Panc1 (cell line): ENCODE measurements at regions not wholly inside any gene's neighbourhood (a gene's known extent, or its start where the extent isn't known, plus 50 kb on each side); places are given as distances from the start of the nearest gene placed in this dataset.

Experiments used
- ATAC-seq: fragments of 200-7000 bp; cut with Tn5 transposase; 2 replicates; pipeline ENCODE4 v1.9.1; 2020; ENCODE audit warnings: mild to moderate bottlenecking, moderate library complexity
- BruUV-seq: library from RNA; stranded (reverse); fragments of 400-500 nt; replicated peaks from 2 replicates; lab custom pipeline; 2021; lab: Mats Ljungman, UMichigan
- CTCF ChIA-PET: fragments of 300-600 bp; sonication (Branson Sonifier 250); formaldehyde crosslinking; loops from one replicate; lab custom pipeline; 2022; ENCODE audit warnings: antibody characterized with exemption; lab: Charles Lee
- POLR2A ChIA-PET: fragments of 300-600 bp; sonication (Branson Sonifier 250); formaldehyde crosslinking; loops from one replicate; lab custom pipeline; 2022; ENCODE audit warnings: antibody characterized with exemption; lab: Charles Lee
- DNase-seq: peaks from one replicate; pipeline ENCODE4 v3.0.0-alpha.2; 2010; ENCODE audit warnings: low read depth, low spot score
- H3K27ac ChIP-seq: 2 replicates; pipeline ENCODE4 v1.5.1; 2011; ENCODE audit warnings: mild to moderate bottlenecking, low read length, inconsistent platforms
- H3K27me3 ChIP-seq: fragments of 200-500 bp; sonication (Bioruptor generic); 2 replicates; pipeline ENCODE4 v1.6.0; 2014; ENCODE audit warnings: low read length, inconsistent platforms; ENCODE audit not compliant: control insufficient read depth, insufficient read depth
- H3K36me3 ChIP-seq: fragments of 200-500 bp; sonication (Bioruptor generic); 2 replicates; pipeline ENCODE4 v1.5.1; 2014; ENCODE audit warnings: inconsistent platforms, mild to moderate bottlenecking, low read length, moderate library complexity; ENCODE audit not compliant: control insufficient read depth, insufficient read depth
- H3K4me1 ChIP-seq: 2 replicates; pipeline ENCODE4 v1.5.1; 2011; ENCODE audit warnings: inconsistent platforms, mild to moderate bottlenecking, low read length, moderate library complexity; ENCODE audit not compliant: control insufficient read depth, insufficient read depth
- H3K4me3 ChIP-seq, 2 experiments: 2 replicates each; pipeline ENCODE4 v1.5.1; 2011 to 2012; ENCODE audit warnings: low read depth in 2 of 2, low read length in 2 of 2, mild to moderate bottlenecking in 2 of 2, inconsistent platforms in 1 of 2, moderate library complexity in 1 of 2
- H3K9me3 ChIP-seq: fragments of 200-500 bp; sonication (Bioruptor generic); 2 replicates; pipeline ENCODE4 v1.5.1; 2014; ENCODE audit warnings: low read depth, mild to moderate bottlenecking, inconsistent platforms, low read length, moderate library complexity; ENCODE audit not compliant: control insufficient read depth, insufficient read depth
- CTCF ChIP-seq: fragments of 450-650 bp; IDR thresholded peaks from 2 replicates; pipeline ENCODE4 v1.5.1; 2017; ENCODE audit warnings: mild to moderate bottlenecking
- POLR2AphosphoS5 ChIP-seq: IDR thresholded peaks from 2 replicates; pipeline ENCODE4 v1.6.1; 2012; ENCODE audit warnings: mild to moderate bottlenecking, low read depth, low read length, moderate library complexity
- REST ChIP-seq, 2 experiments: IDR thresholded peaks; 2 replicates each; pipeline ENCODE4 v1.6.1; 2011 to 2012; ENCODE audit warnings: low read depth in 2 of 2, control low read depth in 1 of 2, low read length in 1 of 2, mild to moderate bottlenecking in 1 of 2, moderate library complexity in 1 of 2; ENCODE audit not compliant: insufficient read depth in 1 of 2
- SIN3A ChIP-seq: IDR thresholded peaks from 2 replicates; pipeline ENCODE4 v1.6.1; 2012; ENCODE audit warnings: low read depth, mild to moderate bottlenecking, low read length, moderate library complexity, borderline replicate concordance; ENCODE audit not compliant: insufficient read depth
- TCF7L2 ChIP-seq: IDR thresholded peaks from 2 replicates; pipeline ENCODE4 v1.6.1; 2011; ENCODE audit warnings: mild to moderate bottlenecking, low read depth, low read length, inconsistent platforms
- in situ Hi-C: cut with HindIII; loops from 2 replicates; pipeline ENCODE4 v1.10.0; 2016; ENCODE audit warnings: low sequenced_read_pairs, low pct_unique_long_range_greater_than_20kb
- intact Hi-C: fragments of 100-400 bp; cut with micrococcal nuclease; formaldehyde crosslinking; loops from one replicate; pipeline ENCODE4 v1.10.0; 2022; ENCODE audit not compliant: unreplicated experiment

- CTCF ChIA-PET, result no interaction called here
- Histone ChIP-seq H3K27me3 (no peaks in the 10 kb centered on the region), H3K4me1 (no peaks in the 10 kb centered on the region), H3K27ac (no peak overlapping the region), H3K36me3 (no peaks in the 10 kb centered on the region), H3K9me3 (no peaks in the 10 kb centered on the region), H3K4me3 (no peak overlapping the region)
- DNase-seq (no peak), ATAC-seq (no peak)
- no TSS peak for BruUV-seq
- in situ Hi-C loops, result no loop called here
- POLR2A ChIA-PET, result no interaction called here
- no peak for TF ChIP-seq TCF7L2
- intact Hi-C loops, result no loop called here
These were observed 926.6 kb upstream of the TMEM132C start for GRCh38 chr12:127340381-127340780.

- ATAC-seq, result no peak
- intact Hi-C loops, result no loop called here
- BruUV-seq, result no TSS peak
These were observed 924.1 kb upstream of the TMEM132C start for GRCh38 chr12:127342861-127343260.

More at GRCh38 chr12:127342861-127343260, 924.1 kb upstream of the TMEM132C start:
- Histone ChIP-seq H3K9me3 (no peaks in the 10 kb centered on the region), H3K4me1 (no peaks in the 10 kb centered on the region), H3K4me3 (no peak overlapping the region), H3K27me3 (no peaks in the 10 kb centered on the region), H3K36me3 (no peaks in the 10 kb centered on the region), H3K27ac (no peak overlapping the region)
- DNase-seq, result no peak
- ChIA-PET POLR2A (no interaction called here), CTCF (no interaction called here)
- in situ Hi-C loops, result no loop called here
- TF ChIP-seq CTCF (no peak), POLR2AphosphoS5 (no peak), REST (IDR thresholded peaks at IDR 0.05; ENCODE audit: insufficient read depth in 1 of 2, low read depth in 2 of 2, low read length in 1 of 2) (no peak), TCF7L2 (no peak), SIN3A (no peak)
